ENCODE measurements at regions not wholly inside any gene's neighbourhood (a gene's known extent, or its start where the extent isn't known, plus 50 kb on each side); places are given as distances from the start of the nearest gene placed in this dataset.

- ChIA-PET RAD21 (ENCODE audit: low non-redundant PET in 1 of 2, low total read pairs in 2 of 2, uncharacterized antibody in 2 of 2, unreplicated experiment in 2 of 2) (no interaction called here), CTCF (no interaction called here), POLR2A (no interaction called here)
- TF ChIP-seq ATF3 (IDR thresholded peaks at IDR 0.05) (no peak), TCF7L2 (IDR thresholded peaks at IDR 0.05; ENCODE audit: borderline replicate concordance, extremely low read depth, insufficient read depth, insufficient read length) (no peak), CEBPB (IDR thresholded peaks at IDR 0.05; ENCODE audit: low read depth) (no peak), YY1 (IDR thresholded peaks at IDR 0.05; ENCODE audit: extremely low read depth, insufficient replicate concordance, low read depth, low read length) (no peak), SRF (IDR thresholded peaks at IDR 0.05; ENCODE audit: low read depth) (no peak), REST (IDR thresholded peaks at IDR 0.05; ENCODE audit: low read depth) (no peak), MAX (IDR thresholded peaks at IDR 0.05) (no peak), POLR2A (IDR thresholded peaks at IDR 0.05; ENCODE audit: borderline replicate concordance, extremely low read depth, insufficient read depth, insufficient read length) (no peak), ELF1 (IDR thresholded peaks at IDR 0.05; ENCODE audit: borderline replicate concordance, low read depth) (no peak), ZFX (IDR thresholded peaks at IDR 0.05) (no peak), ZNF274 (IDR thresholded peaks at IDR 0.05; ENCODE audit: low read depth, low read length) (no peak), POLR2AphosphoS5 (IDR thresholded peaks at IDR 0.05; ENCODE audit: low read depth, low read length) (no peak), EZH2phosphoT487 (IDR thresholded peaks at IDR 0.05; ENCODE audit: borderline replicate concordance) (no peak), JUND (IDR thresholded peaks at IDR 0.05) (no peak), EGR1 (IDR thresholded peaks at IDR 0.05; ENCODE audit: low read depth) (no peak), FOSL1 (IDR thresholded peaks at IDR 0.05; ENCODE audit: low read depth) (no peak)
- Histone ChIP-seq H3K79me2 (ENCODE audit: insufficient read depth, low read length) (no peaks in the 10 kb centered on the region), H3K9me3 (ENCODE audit: control insufficient read depth in 1 of 2, insufficient read depth in 1 of 2, low read depth in 1 of 2, low read length in 2 of 2) (peaks cover 10 to 14% of the 10 kb centered on the region in 2 experiments; a peak in 2 of 4 replicates), H3K4me3 (replicated peaks in 1 of 2; ENCODE audit: low read depth in 1 of 2, low read length in 2 of 2) (no peak overlapping the region), H3K4me1 (ENCODE audit: control insufficient read depth in 1 of 2, insufficient read depth in 2 of 2, low read length in 2 of 2) (no peaks in the 10 kb centered on the region), H3K9me2 (ENCODE audit: insufficient read depth) (no peaks in the 10 kb centered on the region), H3K27me3 (ENCODE audit: insufficient read depth, low read length) (no peaks in the 10 kb centered on the region), H3K27ac (ENCODE audit: low read depth, low read length) (no peak overlapping the region), H3K9ac (ENCODE audit: low read length) (no peak overlapping the region), H3K36me3 (ENCODE audit: control insufficient read depth in 1 of 2, insufficient read depth in 2 of 2, low read length in 2 of 2) (no peaks in the 10 kb centered on the region), H2AFZ (ENCODE audit: low read depth, low read length, poor library complexity, severe bottlenecking) (no peak overlapping the region), H3K4me2 (ENCODE audit: low read length) (no peak overlapping the region), H4K20me1 (ENCODE audit: insufficient read depth) (no peaks in the 10 kb centered on the region)
- ATAC-seq (no peak), DNase-seq (ENCODE audit: low read depth, low spot score) (no peak)
- BruUV-seq (replicated peaks) = no TSS peak
- intact Hi-C loops (cut with micrococcal nuclease) = no loop called here
Observed at GRCh38 chr10:8794860-8795259, 740.4 kb downstream of the GATA3 start.

All from HCT116 (cell line).